Mucosa of rectum (tissue), 2 donors: ENCODE measurements at regions not wholly inside any gene's neighbourhood (a gene's known extent, or its start where the extent isn't known, plus 50 kb on each side); places are given as distances from the start of the nearest gene placed in this dataset.

ENCODE experiments used
- H3K27ac ChIP-seq, 2 donors: one replicate each; pipeline ENCODE4 v1.7.0; 2013; ENCODE audit warnings: inconsistent platforms in 2 of 2, low read depth in 2 of 2, low read length in 2 of 2
- H3K27me3 ChIP-seq, 2 donors: one replicate each; pipeline ENCODE4 v1.7.0; 2013; ENCODE audit warnings: low read length in 2 of 2; ENCODE audit not compliant: control insufficient read depth in 2 of 2, insufficient read depth in 2 of 2
- H3K36me3 ChIP-seq, 2 donors: one replicate each; pipeline ENCODE4 v1.7.0; 2013; ENCODE audit warnings: low read length in 2 of 2; ENCODE audit not compliant: control insufficient read depth in 2 of 2, insufficient read depth in 2 of 2
- H3K4me1 ChIP-seq, 2 donors: one replicate each; pipeline ENCODE4 v1.7.0; 2013; ENCODE audit warnings: low read length in 2 of 2, mild to moderate bottlenecking in 1 of 2; ENCODE audit not compliant: control insufficient read depth in 2 of 2, insufficient read depth in 2 of 2
- H3K4me3 ChIP-seq, 2 donors: one replicate each; pipeline ENCODE4 v1.7.0; 2013; ENCODE audit warnings: low read length in 2 of 2
- H3K9ac ChIP-seq, 2 donors: one replicate each; pipeline ENCODE4 v1.7.0; 2013; ENCODE audit warnings: low read length in 2 of 2, low read depth in 1 of 2, mild to moderate bottlenecking in 1 of 2
- H3K9me3 ChIP-seq, 2 donors: one replicate each; pipeline ENCODE4 v1.7.0; 2013; ENCODE audit warnings: low read length in 2 of 2; ENCODE audit not compliant: control insufficient read depth in 2 of 2
- donor health status: healthy.
- donor health status: Normal muscosa, but diverticular disease.

DNA sequence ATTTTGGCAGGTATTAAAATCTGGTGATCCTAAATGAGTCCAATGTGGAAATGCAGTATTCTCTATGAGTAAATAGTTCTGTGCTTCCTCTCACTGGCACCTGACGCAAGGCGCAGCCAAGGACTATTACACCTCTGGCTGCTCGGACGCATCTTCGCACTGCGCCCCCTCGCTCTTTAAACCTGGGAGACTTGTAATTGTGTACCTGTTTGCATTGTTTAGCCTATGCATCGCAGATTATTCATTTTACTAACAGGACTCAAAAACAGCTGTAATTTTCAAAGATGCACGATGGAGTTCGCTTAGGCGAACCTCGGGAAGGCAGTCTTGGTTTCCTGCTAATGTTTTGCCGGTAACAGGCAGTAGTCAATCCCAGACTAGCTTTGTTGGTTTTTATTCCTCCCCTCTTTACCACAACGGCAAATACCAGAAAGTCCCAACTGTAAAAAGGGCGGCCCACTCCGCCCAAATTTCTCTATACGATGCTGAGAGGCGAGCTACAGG is 113.2 kb downstream of the KCNRG start:
- peaks cover 42 to 49% of the 10 kb centered on the region in 2 donors for H3K27me3 ChIP-seq
- H3K27ac ChIP-seq = no peak overlapping the region
- H3K4me3 ChIP-seq = no peak overlapping the region
- H3K36me3 ChIP-seq = no peaks in the 10 kb centered on the region
- H3K9me3 ChIP-seq = no peaks in the 10 kb centered on the region
- H3K4me1 ChIP-seq = peaks cover 32 to 37% of the 10 kb centered on the region in 2 donors
- no peak overlapping the region for H3K9ac ChIP-seq

DNA sequence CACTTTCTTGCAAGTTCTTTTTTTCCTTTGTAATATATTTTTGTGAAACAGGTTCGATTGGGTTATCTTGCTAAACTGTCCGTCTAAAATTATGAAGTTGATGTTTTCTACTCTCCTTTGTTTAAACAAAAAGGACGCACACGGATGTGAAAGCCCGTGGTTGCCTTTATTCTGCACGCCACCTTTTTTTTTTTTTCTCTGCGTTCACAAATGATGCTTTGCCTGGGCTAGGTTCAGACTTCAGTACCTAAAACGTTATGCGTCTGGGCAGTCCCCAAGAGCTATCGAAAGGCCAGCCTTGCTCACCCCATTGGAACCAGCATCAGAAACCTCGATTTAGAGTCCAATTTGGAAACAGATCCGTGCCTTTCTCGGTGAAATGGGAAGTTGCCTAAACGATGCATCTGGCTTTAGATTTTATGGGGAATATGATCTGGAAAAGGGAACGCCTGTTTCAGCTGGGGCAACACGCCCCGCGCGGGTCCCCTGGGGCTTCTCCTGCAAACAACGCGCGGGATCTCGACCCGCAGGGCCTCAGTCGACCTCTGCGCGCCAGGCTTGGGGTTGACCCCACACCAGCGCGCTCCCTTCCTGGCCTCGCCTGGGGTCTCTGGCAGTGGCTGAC is 113.9 kb downstream of the KCNRG start:
- Histone ChIP-seq H3K27me3 (peaks cover 44 to 54% of the 10 kb centered on the region in 2 donors), H3K27ac (no peak overlapping the region), H3K9ac (no peak overlapping the region), H3K36me3 (no peaks in the 10 kb centered on the region), H3K9me3 (no peaks in the 10 kb centered on the region), H3K4me3 (peak overlapping the region; percentile 22 to 73), H3K4me1 (peaks cover 29 to 36% of the 10 kb centered on the region in 2 donors)

DNA sequence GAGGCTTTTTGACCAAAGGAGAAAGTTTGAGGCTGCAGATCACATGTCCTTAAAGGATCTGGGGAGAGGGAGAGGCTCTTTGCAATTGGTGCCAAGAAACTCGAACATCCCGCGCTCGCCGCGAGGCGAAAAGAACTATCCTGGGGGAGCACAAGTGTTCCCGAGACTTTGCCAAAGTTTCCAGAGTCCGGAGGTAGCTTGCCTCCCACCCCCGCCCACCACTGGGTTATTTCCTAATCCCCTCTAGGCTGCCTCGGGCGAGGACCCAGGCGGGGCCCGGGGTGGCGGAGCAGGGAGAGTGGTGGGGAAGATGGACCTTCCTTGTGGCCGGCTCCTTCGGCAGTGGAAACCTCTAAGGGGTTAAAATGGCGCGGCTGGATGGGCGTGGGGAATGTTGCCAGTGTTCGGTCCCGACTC is 114.5 kb downstream of the KCNRG start:
- Histone ChIP-seq H3K27ac (no peak overlapping the region), H3K9me3 (no peaks in the 10 kb centered on the region), H3K36me3 (no peaks in the 10 kb centered on the region), H3K4me1 (peaks cover 29 to 36% of the 10 kb centered on the region in 2 donors), H3K9ac (peak overlapping the region in 1 of 2 donors; percentile 45), H3K4me3 (peak overlapping the region; percentile 42 to 73), H3K27me3 (peaks cover 44 to 56% of the 10 kb centered on the region in 2 donors)

DNA sequence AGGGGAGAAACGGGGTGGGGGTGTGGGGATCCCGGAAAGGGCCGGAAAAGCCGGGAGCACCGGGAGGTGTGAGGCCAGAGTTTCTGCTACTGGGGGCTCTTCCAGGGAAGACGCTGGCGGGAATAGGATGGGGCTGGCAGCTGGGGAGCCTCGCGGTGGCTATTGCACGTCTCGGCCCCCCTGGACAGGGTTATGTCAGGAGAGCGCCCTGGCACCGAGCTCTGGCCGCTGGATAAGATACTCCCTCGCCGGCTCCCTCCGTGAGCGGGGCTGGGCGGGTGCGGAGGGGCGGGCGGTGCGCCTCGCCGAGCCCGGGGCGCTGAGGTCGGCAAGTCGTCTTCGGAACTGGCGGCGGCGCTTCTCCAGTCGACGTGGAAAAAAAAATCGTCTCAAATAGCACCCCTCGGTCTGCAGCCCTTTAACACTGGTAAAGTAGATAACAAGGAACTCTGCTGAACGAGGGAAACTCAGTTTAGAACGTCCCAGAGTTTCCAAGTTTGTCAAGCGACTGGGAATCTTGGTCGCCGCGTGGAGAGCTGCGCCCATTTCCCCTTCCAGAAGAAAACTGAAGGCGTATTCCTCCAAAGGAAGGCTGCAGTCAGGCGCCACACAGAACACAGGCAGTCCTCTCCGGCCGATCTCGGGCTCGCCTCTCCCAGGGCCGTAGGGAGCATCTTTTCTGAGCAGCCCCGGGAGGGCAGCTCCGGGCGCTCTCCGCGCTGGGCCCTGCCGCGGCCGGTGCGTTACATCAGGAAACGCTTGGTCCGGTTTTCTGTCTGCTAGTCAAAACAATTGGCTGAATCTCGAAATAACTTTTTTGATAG is 115.1 kb downstream of the KCNRG start:
- H3K9ac ChIP-seq = peak overlapping the region; percentile 45 to 47
- peak overlapping the region; percentile 42 to 73 for H3K4me3 ChIP-seq
- H3K27ac ChIP-seq = peak overlapping the region in 1 of 2 donors; percentile 3
- peaks cover 29 to 36% of the 10 kb centered on the region in 2 donors for H3K4me1 ChIP-seq
- H3K36me3 ChIP-seq = no peaks in the 10 kb centered on the region
- H3K9me3 ChIP-seq = no peaks in the 10 kb centered on the region
- H3K27me3 ChIP-seq = peaks cover 44 to 56% of the 10 kb centered on the region in 2 donors

DNA sequence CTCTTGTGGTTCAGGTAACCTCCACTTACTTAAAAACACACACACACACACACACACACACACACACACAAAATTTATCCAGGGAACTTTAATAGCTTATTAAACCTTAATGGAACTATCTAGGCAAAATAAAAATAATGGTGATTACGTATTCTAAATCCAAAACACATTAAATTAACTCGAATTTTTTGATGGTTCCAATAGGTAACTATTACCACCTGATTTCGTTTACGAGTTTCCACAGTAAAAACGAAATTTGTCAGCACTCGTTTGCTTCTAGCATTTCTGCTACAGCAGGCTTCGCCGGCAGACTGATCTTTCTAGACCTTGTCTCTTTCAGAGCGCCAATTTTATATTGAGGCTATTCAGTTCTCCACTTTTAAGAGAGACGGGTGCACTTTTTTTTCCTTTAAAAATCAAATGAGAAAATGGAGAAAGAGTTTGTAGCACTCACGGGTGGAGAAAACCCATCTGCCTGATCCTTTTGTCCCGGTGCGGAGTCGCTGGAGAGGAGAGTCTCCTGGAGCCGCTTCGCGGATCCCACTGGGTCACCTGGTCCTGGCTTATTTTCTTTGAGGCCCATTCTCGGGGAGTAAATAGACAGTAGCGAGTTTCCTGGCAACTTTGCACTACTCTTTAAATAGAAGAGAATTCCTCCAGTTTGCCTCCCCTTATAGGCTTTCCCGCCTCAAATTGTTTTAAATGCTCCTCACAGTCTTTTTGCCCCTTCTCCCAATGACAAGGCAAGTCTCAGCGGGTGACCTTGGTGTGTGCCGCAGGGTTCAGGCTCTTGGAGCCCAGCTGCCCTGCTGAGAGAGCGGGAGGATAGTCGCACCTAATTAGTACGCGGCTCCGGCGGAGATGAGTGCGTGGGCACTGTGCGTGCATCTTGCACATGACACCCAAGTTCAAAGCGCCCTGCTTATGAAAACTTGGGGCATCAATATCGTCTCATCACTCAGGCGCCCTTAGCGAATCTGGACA is 117.0 kb downstream of the KCNRG start:
- H3K36me3 ChIP-seq = no peaks in the 10 kb centered on the region
- H3K4me1 ChIP-seq = peaks cover 17 to 24% of the 10 kb centered on the region in 2 donors
- peaks cover 44 to 56% of the 10 kb centered on the region in 2 donors for H3K27me3 ChIP-seq
- no peak overlapping the region for H3K27ac ChIP-seq
- H3K4me3 ChIP-seq = no peak overlapping the region
- no peak overlapping the region for H3K9ac ChIP-seq
- H3K9me3 ChIP-seq = no peaks in the 10 kb centered on the region

DNA sequence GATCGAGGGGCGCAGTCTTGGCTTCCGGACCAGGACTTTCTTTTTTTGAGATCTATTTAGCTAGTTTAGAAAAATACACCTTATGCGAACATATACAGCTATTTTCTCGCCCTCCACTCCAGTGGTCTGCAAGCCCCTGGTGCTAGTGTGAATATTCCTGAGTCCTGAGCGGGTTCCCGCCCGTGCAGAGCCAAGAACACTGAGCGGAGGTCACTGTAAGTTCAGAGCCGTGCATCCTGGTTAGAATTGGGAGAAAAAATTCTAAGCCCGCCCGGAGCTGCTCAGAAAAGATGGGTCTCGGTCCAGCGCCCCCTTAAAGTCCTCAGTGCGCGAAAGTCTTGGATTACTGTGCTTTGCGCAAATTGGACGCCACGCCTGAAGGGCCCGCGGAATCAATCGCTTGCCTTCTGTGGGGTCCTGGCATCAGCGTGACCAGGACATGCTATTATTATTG is 117.7 kb downstream of the KCNRG start:
- Histone ChIP-seq H3K27ac (no peak overlapping the region), H3K9me3 (no peaks in the 10 kb centered on the region), H3K36me3 (no peaks in the 10 kb centered on the region), H3K27me3 (peaks cover 44 to 54% of the 10 kb centered on the region in 2 donors), H3K4me1 (peaks cover 16 to 24% of the 10 kb centered on the region in 2 donors), H3K4me3 (no peak overlapping the region), H3K9ac (no peak overlapping the region)

DNA sequence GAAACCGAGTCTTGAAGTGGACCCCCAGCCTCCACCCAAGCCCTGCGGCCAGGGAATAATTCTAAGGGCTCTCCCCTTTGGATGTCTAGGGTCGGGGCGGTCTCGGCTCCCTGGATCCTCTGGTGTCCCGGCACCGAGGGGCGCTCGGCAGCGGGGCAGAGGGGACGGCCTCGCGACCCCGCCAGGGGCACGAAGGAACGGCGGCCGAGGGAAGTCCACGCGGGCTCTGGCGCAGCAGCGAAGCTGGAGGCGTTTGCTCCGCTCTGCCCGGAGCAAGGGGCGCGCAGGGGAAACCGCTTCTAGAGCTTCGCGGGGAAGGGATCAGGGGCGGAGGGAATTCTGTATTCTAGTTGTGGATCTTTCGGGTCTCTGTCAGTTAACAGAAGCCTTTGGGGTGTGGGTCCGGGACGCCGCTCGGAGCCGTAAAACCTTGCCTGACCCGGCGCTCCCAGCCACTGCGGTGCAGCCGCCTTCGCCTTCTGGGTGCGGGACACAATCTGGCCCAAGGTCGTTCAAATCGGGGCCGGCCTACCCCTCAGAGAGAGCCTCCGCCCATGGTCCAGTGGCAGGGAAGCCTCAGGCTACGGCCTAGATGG is 118.2 kb downstream of the KCNRG start:
- H3K27ac ChIP-seq = no peak overlapping the region
- H3K9me3 ChIP-seq = no peaks in the 10 kb centered on the region
- peaks cover 16 to 24% of the 10 kb centered on the region in 2 donors for H3K4me1 ChIP-seq
- H3K36me3 ChIP-seq = no peaks in the 10 kb centered on the region
- peaks cover 43 to 51% of the 10 kb centered on the region in 2 donors for H3K27me3 ChIP-seq
- H3K9ac ChIP-seq = no peak overlapping the region
- H3K4me3 ChIP-seq = no peak overlapping the region

DNA sequence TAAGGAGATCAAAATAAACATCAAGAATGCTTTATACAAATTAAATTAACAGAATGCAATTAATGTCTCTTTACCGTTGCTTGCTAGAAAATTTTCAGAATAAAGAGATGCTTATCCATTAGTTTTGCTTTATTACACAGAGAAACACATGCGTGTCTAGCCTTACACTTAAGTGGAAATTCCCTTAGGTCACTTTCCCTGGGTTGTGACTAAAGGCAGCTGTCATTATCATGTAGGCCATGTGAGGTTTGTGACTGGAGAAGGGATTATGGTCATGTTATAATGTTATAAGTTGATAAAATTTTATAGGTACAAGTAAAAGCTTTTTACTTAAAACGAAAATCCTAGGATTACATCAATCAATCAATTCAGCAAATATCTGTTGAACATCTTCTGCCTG is 121.0 kb downstream of the KCNRG start:
- H3K27me3 ChIP-seq = peaks cover 22 to 29% of the 10 kb centered on the region in 2 donors
- no peaks in the 10 kb centered on the region for H3K36me3 ChIP-seq
- no peak overlapping the region for H3K9ac ChIP-seq
- no peaks in the 10 kb centered on the region for H3K9me3 ChIP-seq
- peaks cover 0 to 5% of the 10 kb centered on the region in 2 donors for H3K4me1 ChIP-seq
- no peak overlapping the region for H3K27ac ChIP-seq
- H3K4me3 ChIP-seq = no peak overlapping the region

DNA sequence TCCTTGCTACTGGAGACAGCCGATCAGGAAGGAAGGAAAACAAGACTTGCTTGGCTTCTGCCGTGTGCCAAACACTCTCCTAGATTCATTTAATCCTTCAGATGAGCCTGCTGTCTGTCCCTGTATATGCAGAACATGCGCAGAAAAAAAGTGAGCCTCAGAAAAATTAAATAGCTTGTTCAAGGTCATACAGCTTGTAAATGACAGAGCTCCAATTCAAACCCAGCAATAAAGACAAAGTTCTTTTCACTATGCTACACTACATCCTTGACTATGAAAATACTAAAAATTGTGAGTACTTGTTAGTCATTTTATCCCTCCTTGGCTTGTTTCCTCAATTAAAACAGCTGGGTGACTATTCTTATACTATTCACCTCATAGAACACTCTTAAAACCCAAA is 121.4 kb downstream of the KCNRG start:
- H3K36me3 ChIP-seq = no peaks in the 10 kb centered on the region

More for the DNA sequence above, 121.4 kb downstream of the KCNRG start:
- H3K9ac ChIP-seq = no peak overlapping the region
- no peaks in the 10 kb centered on the region for H3K9me3 ChIP-seq
- no peak overlapping the region for H3K4me3 ChIP-seq
- peaks cover 0 to 3% of the 10 kb centered on the region in 2 donors for H3K4me1 ChIP-seq
- H3K27ac ChIP-seq = no peak overlapping the region
- H3K27me3 ChIP-seq = peaks cover 17 to 25% of the 10 kb centered on the region in 2 donors
